ENCODE measurements at regions not wholly inside any gene's neighbourhood (a gene's known extent, or its start where the extent isn't known, plus 50 kb on each side); places are given as distances from the start of the nearest gene placed in this dataset.

DNA sequence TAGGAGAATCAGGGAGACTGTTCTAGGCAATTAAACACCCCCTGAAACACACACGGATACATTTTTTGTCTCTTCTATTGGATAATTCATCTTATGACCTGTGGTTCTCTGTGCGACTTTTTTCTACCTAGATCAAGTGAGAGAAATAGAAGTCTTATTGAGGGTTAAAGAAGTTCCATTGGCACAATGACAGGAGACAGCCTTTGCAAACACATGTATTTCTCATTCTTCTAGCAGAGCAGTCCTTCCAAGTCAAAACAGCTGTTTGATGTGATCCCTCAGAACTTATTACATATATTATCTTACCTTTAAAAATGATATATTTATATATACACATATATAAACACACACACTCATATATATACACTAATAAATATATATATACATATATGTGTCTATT, 496.7 kb downstream of the SLC6A15 start:
- TF ChIP-seq, protein P1, sequence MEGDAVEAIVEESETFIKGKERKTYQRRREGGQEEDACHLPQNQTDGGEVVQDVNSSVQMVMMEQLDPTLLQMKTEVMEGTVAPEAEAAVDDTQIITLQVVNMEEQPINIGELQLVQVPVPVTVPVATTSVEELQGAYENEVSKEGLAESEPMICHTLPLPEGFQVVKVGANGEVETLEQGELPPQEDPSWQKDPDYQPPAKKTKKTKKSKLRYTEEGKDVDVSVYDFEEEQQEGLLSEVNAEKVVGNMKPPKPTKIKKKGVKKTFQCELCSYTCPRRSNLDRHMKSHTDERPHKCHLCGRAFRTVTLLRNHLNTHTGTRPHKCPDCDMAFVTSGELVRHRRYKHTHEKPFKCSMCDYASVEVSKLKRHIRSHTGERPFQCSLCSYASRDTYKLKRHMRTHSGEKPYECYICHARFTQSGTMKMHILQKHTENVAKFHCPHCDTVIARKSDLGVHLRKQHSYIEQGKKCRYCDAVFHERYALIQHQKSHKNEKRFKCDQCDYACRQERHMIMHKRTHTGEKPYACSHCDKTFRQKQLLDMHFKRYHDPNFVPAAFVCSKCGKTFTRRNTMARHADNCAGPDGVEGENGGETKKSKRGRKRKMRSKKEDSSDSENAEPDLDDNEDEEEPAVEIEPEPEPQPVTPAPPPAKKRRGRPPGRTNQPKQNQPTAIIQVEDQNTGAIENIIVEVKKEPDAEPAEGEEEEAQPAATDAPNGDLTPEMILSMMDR (IDR thresholded peaks at IDR 0.05; ENCODE audit: borderline replicate concordance, extremely low read depth, low read length, poor library complexity, severe bottlenecking) = no peak
- no peak for TF ChIP-seq EZH2 (IDR thresholded peaks at IDR 0.05; ENCODE audit: borderline replicate concordance, low read depth, low read length, severe bottlenecking)

Measured in DND-41 (cell line).